ENCODE measurements at regions not wholly inside any gene's neighbourhood (a gene's known extent, or its start where the extent isn't known, plus 50 kb on each side); places are given as distances from the start of the nearest gene placed in this dataset.

- H3K4me3 ChIP-seq (ENCODE audit: low read depth, low read length, poor library complexity, severe bottlenecking) = no peak overlapping the region
- H3K9me2 ChIP-seq (ENCODE audit: low read depth, low read length) = no peaks in the 10 kb centered on the region
- H3K27ac ChIP-seq (ENCODE audit: low read depth, low read length, poor library complexity, severe bottlenecking) = no peak overlapping the region
- H3K9ac ChIP-seq (ENCODE audit: low read length) = no peak overlapping the region
- no peaks in the 10 kb centered on the region for H3K27me3 ChIP-seq (ENCODE audit: insufficient read depth, low read length)
- H3K4me2 ChIP-seq (ENCODE audit: low read length) = no peak overlapping the region
- TF ChIP-seq EZH2 (IDR thresholded peaks at IDR 0.05; ENCODE audit: borderline replicate concordance, low read length) (no peak), CTCF (IDR thresholded peaks at IDR 0.05; ENCODE audit: low read length) (no peak)
- H3F3A ChIP-seq (ENCODE audit: insufficient read depth, low read length) = no peaks in the 10 kb centered on the region
- no peaks in the 10 kb centered on the region for H3K9me3 ChIP-seq (ENCODE audit: low read length)
- H3K36me3 ChIP-seq (ENCODE audit: insufficient read depth, low read length) = no peaks in the 10 kb centered on the region
- no peaks in the 10 kb centered on the region for H3K4me1 ChIP-seq (ENCODE audit: insufficient read depth, low read length, severe bottlenecking)
- H3K79me2 ChIP-seq (ENCODE audit: insufficient read depth, low read length) = no peaks in the 10 kb centered on the region
- no peaks in the 10 kb centered on the region for H4K20me1 ChIP-seq (ENCODE audit: insufficient read depth, low read length)
- no peak overlapping the region for H2AFZ ChIP-seq (ENCODE audit: low read length)
Observed at GRCh38 chr5:7269591-7270274, 126.2 kb upstream of the ADCY2 start.

GRCh38 chr5:7271435-7272084 lies 124.4 kb upstream of the ADCY2 start:
- H2AFZ ChIP-seq (ENCODE audit: low read length) = no peak overlapping the region

GRCh38 chr5:7272408-7272965 lies 123.5 kb upstream of the ADCY2 start:
- no peak overlapping the region for H3K27ac ChIP-seq (ENCODE audit: low read depth, low read length, poor library complexity, severe bottlenecking)
- no peak overlapping the region for H3K4me2 ChIP-seq (ENCODE audit: low read length)
- no peaks in the 10 kb centered on the region for H3K9me2 ChIP-seq (ENCODE audit: low read depth, low read length)
- H3F3A ChIP-seq (ENCODE audit: insufficient read depth, low read length) = no peaks in the 10 kb centered on the region
- TF ChIP-seq CTCF (IDR thresholded peaks at IDR 0.05; ENCODE audit: low read length) (no peak), EZH2 (IDR thresholded peaks at IDR 0.05; ENCODE audit: borderline replicate concordance, low read length) (no peak)
- no peak overlapping the region for H3K4me3 ChIP-seq (ENCODE audit: low read depth, low read length, poor library complexity, severe bottlenecking)
- H3K79me2 ChIP-seq (ENCODE audit: insufficient read depth, low read length) = no peaks in the 10 kb centered on the region
- no peaks in the 10 kb centered on the region for H3K27me3 ChIP-seq (ENCODE audit: insufficient read depth, low read length)
- no peaks in the 10 kb centered on the region for H3K9me3 ChIP-seq (ENCODE audit: low read length)
- no peaks in the 10 kb centered on the region for H4K20me1 ChIP-seq (ENCODE audit: insufficient read depth, low read length)
- no peak overlapping the region for H2AFZ ChIP-seq (ENCODE audit: low read length)
- no peaks in the 10 kb centered on the region for H3K4me1 ChIP-seq (ENCODE audit: insufficient read depth, low read length, severe bottlenecking)
- no peak overlapping the region for H3K9ac ChIP-seq (ENCODE audit: low read length)
- H3K36me3 ChIP-seq (ENCODE audit: insufficient read depth, low read length) = no peaks in the 10 kb centered on the region

More at GRCh38 chr5:7271435-7272084, 124.4 kb upstream of the ADCY2 start:
- no peaks in the 10 kb centered on the region for H3K79me2 ChIP-seq (ENCODE audit: insufficient read depth, low read length)
- H3K9ac ChIP-seq (ENCODE audit: low read length) = no peak overlapping the region
- TF ChIP-seq EZH2 (IDR thresholded peaks at IDR 0.05; ENCODE audit: borderline replicate concordance, low read length) (no peak), CTCF (IDR thresholded peaks at IDR 0.05; ENCODE audit: low read length) (no peak)
- H3K27me3 ChIP-seq (ENCODE audit: insufficient read depth, low read length) = no peaks in the 10 kb centered on the region
- H3K4me2 ChIP-seq (ENCODE audit: low read length) = no peak overlapping the region
- no peak overlapping the region for H3K27ac ChIP-seq (ENCODE audit: low read depth, low read length, poor library complexity, severe bottlenecking)
- H3F3A ChIP-seq (ENCODE audit: insufficient read depth, low read length) = no peaks in the 10 kb centered on the region
- no peaks in the 10 kb centered on the region for H4K20me1 ChIP-seq (ENCODE audit: insufficient read depth, low read length)
- no peaks in the 10 kb centered on the region for H3K4me1 ChIP-seq (ENCODE audit: insufficient read depth, low read length, severe bottlenecking)
- no peaks in the 10 kb centered on the region for H3K9me3 ChIP-seq (ENCODE audit: low read length)
- H3K4me3 ChIP-seq (ENCODE audit: low read depth, low read length, poor library complexity, severe bottlenecking) = no peak overlapping the region
- no peaks in the 10 kb centered on the region for H3K36me3 ChIP-seq (ENCODE audit: insufficient read depth, low read length)
- H3K9me2 ChIP-seq (ENCODE audit: low read depth, low read length) = no peaks in the 10 kb centered on the region
